IMR-90 (cell line): ENCODE measurements at regions not wholly inside any gene's neighbourhood (a gene's known extent, or its start where the extent isn't known, plus 50 kb on each side); places are given as distances from the start of the nearest gene placed in this dataset.

Experiments
- ATAC-seq: fragments of 200-7000 bp; cut with Tn5 transposase; 2 replicates; pipeline ENCODE4 v1.9.1; 2020; ENCODE audit warnings: low read depth, mild to moderate bottlenecking, moderate library complexity
- BruUV-seq: library from RNA; stranded (reverse); fragments of 400-500 nt; replicated peaks from 2 replicates; lab custom pipeline; 2021; lab: Mats Ljungman, UMichigan
- CTCF ChIA-PET: fragments of 300-600 bp; formaldehyde crosslinking; extraction: SDS; loops from one replicate; lab custom pipeline; 2021; ENCODE audit warnings: antibody characterized with exemption; lab: Yijun Ruan, JAX
- POLR2A ChIA-PET: fragments of 300-600 bp; sonication (Branson Sonifier 250); formaldehyde crosslinking; loops from one replicate; lab custom pipeline; 2022; ENCODE audit warnings: antibody characterized with exemption; ENCODE audit not compliant: unreplicated experiment; lab: Charles Lee
- DNase-seq: peaks from one replicate; pipeline ENCODE4 v3.0.0; 2013
- H2AFZ ChIP-seq: replicated peaks from 2 replicates; pipeline ENCODE3; 2013; ENCODE audit warnings: low read length, mild to moderate bottlenecking; ENCODE audit not compliant: poor library complexity
- H2AK5ac ChIP-seq: 2 replicates; pipeline ENCODE4 v1.6.1; 2013; ENCODE audit warnings: low read depth, low read length, inconsistent platforms
- H2AK9ac ChIP-seq: replicated peaks from 2 replicates; pipeline ENCODE3; 2013; ENCODE audit warnings: mild to moderate bottlenecking, low read depth, low read length, moderate library complexity; ENCODE audit not compliant: poor library complexity
- H2BK120ac ChIP-seq: 2 replicates; pipeline ENCODE4 v1.6.1; 2013; ENCODE audit warnings: low read depth, low read length, inconsistent platforms
- H2BK15ac ChIP-seq: 3 replicates; pipeline ENCODE4 v1.6.1; 2013; ENCODE audit warnings: low read depth, low read length, inconsistent platforms
- H2BK20ac ChIP-seq: 2 replicates; pipeline ENCODE4 v1.6.1; 2013; ENCODE audit warnings: low read depth, mild to moderate bottlenecking, inconsistent platforms, low read length, moderate library complexity
- H2BK5ac ChIP-seq: 2 replicates; pipeline ENCODE4 v1.6.1; 2013; ENCODE audit warnings: mild to moderate bottlenecking, low read depth, low read length, inconsistent platforms; ENCODE audit not compliant: poor library complexity, severe bottlenecking
- H3K14ac ChIP-seq: replicated peaks from 2 replicates; pipeline ENCODE4 v1.6.1; 2013; ENCODE audit warnings: low read depth, low read length, inconsistent platforms
- H3K18ac ChIP-seq: 2 replicates; pipeline ENCODE4 v1.6.1; 2013; ENCODE audit warnings: low read depth, low read length, control low read depth
- H3K23ac ChIP-seq: 2 replicates; pipeline ENCODE4 v1.6.1; 2013; ENCODE audit warnings: low read depth, low read length, inconsistent platforms
- H3K27ac ChIP-seq: 2 replicates; pipeline ENCODE4 v1.5.1; 2013; ENCODE audit warnings: mild to moderate bottlenecking, control low read depth, low read length; ENCODE audit not compliant: insufficient read depth
- H3K27me3 ChIP-seq: 2 replicates; pipeline ENCODE4 v1.6.1; 2013; ENCODE audit warnings: low read length; ENCODE audit not compliant: control insufficient read depth, insufficient read depth
- H3K36me3 ChIP-seq: 2 replicates; pipeline ENCODE4 v1.6.1; 2013; ENCODE audit warnings: low read length, mixed read lengths; ENCODE audit not compliant: control insufficient read depth, insufficient read depth
- H3K4ac ChIP-seq: 2 replicates; pipeline ENCODE4 v1.6.1; 2013; ENCODE audit warnings: low read depth, low read length, inconsistent platforms
- H3K4me1 ChIP-seq: 2 replicates; pipeline ENCODE4 v1.6.1; 2013; ENCODE audit warnings: low read length, mixed read lengths; ENCODE audit not compliant: control insufficient read depth, insufficient read depth
- H3K4me2 ChIP-seq: 2 replicates; pipeline ENCODE4 v1.6.1; 2013; ENCODE audit warnings: low read depth, mild to moderate bottlenecking, control low read depth, low read length, moderate library complexity
- H3K4me3 ChIP-seq: 2 replicates; pipeline ENCODE4 v1.5.1; 2013; ENCODE audit warnings: low read depth, mild to moderate bottlenecking, control low read depth, low read length, moderate library complexity; ENCODE audit not compliant: insufficient read depth
- H3K56ac ChIP-seq: 2 replicates; pipeline ENCODE4 v1.6.1; 2013; ENCODE audit warnings: low read length, inconsistent platforms; ENCODE audit not compliant: insufficient read depth; ENCODE audit errors: extremely low read depth
- H3K79me1 ChIP-seq, 2 experiments: 2 replicates each; pipeline ENCODE4 v1.6.1; 2013; ENCODE audit warnings: low read length in 2 of 2, inconsistent platforms in 1 of 2, low read depth in 1 of 2
- H3K9ac ChIP-seq: 2 replicates; pipeline ENCODE4 v1.6.1; 2013; ENCODE audit warnings: low read depth, low read length, control low read depth
- H3K9me1 ChIP-seq: 2 replicates; pipeline ENCODE4 v1.6.1; 2013; ENCODE audit warnings: low read length, inconsistent platforms; ENCODE audit not compliant: insufficient read depth
- H3K9me3 ChIP-seq: 2 replicates; pipeline ENCODE4 v1.6.1; 2013; ENCODE audit warnings: low read length; ENCODE audit not compliant: control insufficient read depth, insufficient read depth
- H4K20me1 ChIP-seq: 2 replicates; pipeline ENCODE4 v1.6.1; 2013; ENCODE audit warnings: low read length, inconsistent platforms; ENCODE audit not compliant: insufficient read depth
- H4K5ac ChIP-seq: 2 replicates; pipeline ENCODE4 v1.6.1; 2013; ENCODE audit warnings: mild to moderate bottlenecking, low read depth, low read length, control low read depth
- H4K8ac ChIP-seq, 2 experiments: 2 replicates each; pipeline ENCODE4 v1.6.1; 2013; ENCODE audit warnings: low read depth in 2 of 2, low read length in 2 of 2, control low read depth in 1 of 2, inconsistent platforms in 1 of 2
- H4K91ac ChIP-seq: 2 replicates; pipeline ENCODE4 v1.6.1; 2013; ENCODE audit warnings: low read depth, low read length, inconsistent platforms; ENCODE audit not compliant: insufficient read depth
- CEBPB ChIP-seq: IDR thresholded peaks from 2 replicates; pipeline ENCODE4 v1.6.1; 2012; ENCODE audit warnings: low read depth, low read length, improper control_type of control experiment
- FOS ChIP-seq: fragments of 150-350 bp; IDR thresholded peaks from 2 replicates; pipeline ENCODE4 v1.6.1; 2016; ENCODE audit warnings: low read depth, low read length
- POLR2A ChIP-seq: IDR thresholded peaks from 2 replicates; pipeline ENCODE4 v1.6.1; 2012; ENCODE audit warnings: mild to moderate bottlenecking, low read depth, low read length
- WGBS, 2 experiments: methylation state at CpG; one replicate each; pipeline versions ENCODE4 v1.1.5 to v1.1.7; 2013; ENCODE audit warnings: missing lambda C conversion rate in 2 of 2; ENCODE audit not compliant: insufficient read length in 1 of 2; ENCODE audit errors: extremely low coverage in 2 of 2; 5-methylcytosine and 5-hydroxymethylcytosine counted together
- dilution Hi-C: fragments of 300-500 bp; cut with HindIII; formaldehyde crosslinking; loops from one replicate; pipeline ENCODE4 v1.14.3; 2018; ENCODE audit warnings: low sequenced_read_pairs; ENCODE audit not compliant: unreplicated experiment
- in situ Hi-C: fragments of 300-500 bp; cut with MboI; formaldehyde crosslinking; loops from 3 replicates; pipeline ENCODE4 v1.14.3; 2019; ENCODE audit warnings: low sequenced_read_pairs, inconsistent platforms, mixed read lengths
- intact Hi-C: fragments of 100-400 bp; cut with micrococcal nuclease; formaldehyde crosslinking; loops from 2 replicates; pipeline ENCODE4 v1.10.0; 2022

GRCh38 chr2:120620025-120620793 lies 115.5 kb upstream of the GLI2 start:
- Histone ChIP-seq H3K79me1 (no peaks in the 10 kb centered on the region), H2AK9ac (no peak overlapping the region), H4K91ac (peak overlapping the region; percentile 3; the same call in 1 of the 2 replicates), H4K8ac (peak overlapping the region; percentile 11 to 74; a peak in 3 of 4 replicates), H2AK5ac (no peak overlapping the region), H2BK120ac (peak overlapping the region; percentile 58; the same call in 1 of the 2 replicates), H3K4me3 (no peak overlapping the region), H3K4me1 (peaks cover 2% of the 10 kb centered on the region; the same call in 1 of the 2 replicates), H2AFZ (peak overlapping the region; percentile 6), H3K27me3 (no peaks in the 10 kb centered on the region; the same call in 1 of the 2 replicates), H3K18ac (peak overlapping the region; percentile 6; the same call in 1 of the 2 replicates), H3K23ac (peak overlapping the region; percentile 40; the same call in 1 of the 2 replicates), H3K14ac (peak overlapping the region; percentile 49), H3K4me2 (no peak overlapping the region), H2BK5ac (peak overlapping the region; percentile 73), H2BK15ac (peak overlapping the region; percentile 6; the same call in 1 of the 3 replicates), H3K9ac (no peak overlapping the region), H3K27ac (no peak overlapping the region), H2BK20ac (peak overlapping the region; percentile 27; the same call in 1 of the 2 replicates), H3K36me3 (no peaks in the 10 kb centered on the region), H3K9me1 (peaks cover under 1% of the 10 kb centered on the region; the same call in 1 of the 2 replicates), H4K20me1 (no peaks in the 10 kb centered on the region), H3K9me3 (no peaks in the 10 kb centered on the region; the same call in 1 of the 2 replicates), H3K4ac (peak overlapping the region; percentile 17; the same call in 1 of the 2 replicates), H3K56ac (no peak overlapping the region), H4K5ac (peak overlapping the region; percentile 3; the same call in 1 of the 2 replicates)
- dilution Hi-C loops (no loop called here), in situ Hi-C loops (no loop called here), intact Hi-C loops (no loop called here)
- no CpG with 5 or more reads among the region's 4 CpGs for WGBS, 2 experiments
- CTCF ChIA-PET: no interaction called here
- BruUV-seq: no TSS peak
- POLR2A ChIA-PET: interaction anchor here (0.6 kb wide), 1 partner anchor 261 kb away, joined by 3 read pairs; no protein-coding TSS in a partner anchor
- TF ChIP-seq CEBPB (peak; percentile 85), POLR2A (no peak), FOS (no peak)
- DNase-seq (peak; percentile 57), ATAC-seq (peak; percentile 64; the same call in 1 of the 2 replicates)
